GM20000 (cell line): ENCODE measurements at regions not wholly inside any gene's neighbourhood (a gene's known extent, or its start where the extent isn't known, plus 50 kb on each side); places are given as distances from the start of the nearest gene placed in this dataset.

ENCODE experiments used
- DNase-seq: peaks from one replicate; pipeline ENCODE4 v3.0.0; 2012; ENCODE audit warnings: low spot score
- CTCF ChIP-seq: IDR thresholded peaks from 2 replicates; pipeline ENCODE4 v1.5.1; 2012; ENCODE audit warnings: mild to moderate bottlenecking, control low read depth; ENCODE audit errors: extremely low read depth, missing control alignments

- DNase-seq = no peak
- TF ChIP-seq CTCF = no peak
These were observed 385.6 kb upstream of the ADGRL3 start for GRCh38 chr4:60814549-60814948.

GRCh38 chr4:60817609-60818008 is 382.5 kb upstream of the ADGRL3 start:
- no peak for DNase-seq

GRCh38 chr4:60822986-60823385 is 377.1 kb upstream of the ADGRL3 start:
- no peak for TF ChIP-seq CTCF
- DNase-seq = no peak

More at GRCh38 chr4:60817609-60818008, 382.5 kb upstream of the ADGRL3 start:
- no peak for TF ChIP-seq CTCF

GRCh38 chr4:60840020-60840419 is 360.1 kb upstream of the ADGRL3 start:
- no peak for DNase-seq
- TF ChIP-seq CTCF = no peak

GRCh38 chr4:60846678-60847077 is 353.4 kb upstream of the ADGRL3 start:
- no peak for DNase-seq
- TF ChIP-seq CTCF = no peak

GRCh38 chr4:60847614-60848013 is 352.5 kb upstream of the ADGRL3 start:
- no peak for TF ChIP-seq CTCF
- DNase-seq = no peak

GRCh38 chr4:60857130-60857753 is 342.9 kb upstream of the ADGRL3 start:
- TF ChIP-seq CTCF = no peak
- DNase-seq = no peak
